NCI-H446 treated with DMSO at 0.1 percent for 48 hours (cell line): ENCODE measurements at regions not wholly inside any gene's neighbourhood (a gene's known extent, or its start where the extent isn't known, plus 50 kb on each side); places are given as distances from the start of the nearest gene placed in this dataset.

ENCODE experiments used
- DNase-seq: peaks from one replicate; lab custom pipeline; 2025; lab: John Stamatoyannopoulos, UW

GRCh38 chr2:239590276-239590675, 189.5 kb upstream of the HDAC4 start:
- DNase-seq = no peak

- DNase-seq = no peak
Measured at GRCh38 chr2:239589833-239590232, 189.0 kb upstream of the HDAC4 start.

GRCh38 chr2:239589270-239589825, 188.5 kb upstream of the HDAC4 start:
- no peak for DNase-seq

GRCh38 chr2:239588451-239589269, 187.8 kb upstream of the HDAC4 start:
- DNase-seq = no peak

- no peak for DNase-seq
Measured at GRCh38 chr2:239587841-239588240, 187.0 kb upstream of the HDAC4 start.

- DNase-seq = no peak
Measured at GRCh38 chr2:239587311-239587731, 186.5 kb upstream of the HDAC4 start.

GRCh38 chr2:239586651-239587310, 186.0 kb upstream of the HDAC4 start:
- no peak for DNase-seq

GRCh38 chr2:239585422-239585821, 184.6 kb upstream of the HDAC4 start:
- no peak for DNase-seq

GRCh38 chr2:239584986-239585385, 184.2 kb upstream of the HDAC4 start:
- DNase-seq = no peak

- no peak for DNase-seq
Measured at GRCh38 chr2:239583879-239584859, 183.3 kb upstream of the HDAC4 start.

GRCh38 chr2:239583171-239583878, 182.5 kb upstream of the HDAC4 start:
- DNase-seq = no peak

GRCh38 chr2:239582476-239582875, 181.7 kb upstream of the HDAC4 start:
- DNase-seq = no peak

GRCh38 chr2:239581352-239581901, 180.6 kb upstream of the HDAC4 start:
- no peak for DNase-seq

GRCh38 chr2:239580199-239580527, 179.3 kb upstream of the HDAC4 start:
- DNase-seq = no peak

- DNase-seq = no peak
Measured at GRCh38 chr2:239579524-239580198, 178.8 kb upstream of the HDAC4 start.

GRCh38 chr2:239579081-239579480, 178.3 kb upstream of the HDAC4 start:
- DNase-seq = no peak

GRCh38 chr2:239578381-239578780, 177.6 kb upstream of the HDAC4 start:
- DNase-seq = no peak

- no peak for DNase-seq
Measured at GRCh38 chr2:239577935-239578334, 177.1 kb upstream of the HDAC4 start.

- DNase-seq = no peak
Measured at GRCh38 chr2:239576784-239577685, 176.2 kb upstream of the HDAC4 start.
